ENCODE measurements at regions not wholly inside any gene's neighbourhood (a gene's known extent, or its start where the extent isn't known, plus 50 kb on each side); places are given as distances from the start of the nearest gene placed in this dataset.

GRCh38 chr4:41329361-41329760 is 72.6 kb downstream of the UCHL1 start:
- H2AFZ ChIP-seq (ENCODE audit: low read depth, low read length): no peak overlapping the region
- no peaks in the 10 kb centered on the region for H4K20me1 ChIP-seq (ENCODE audit: insufficient read depth, low read length)
- H3K27ac ChIP-seq (ENCODE audit: low read length): no peak overlapping the region
- no peaks in the 10 kb centered on the region for H3K9me3 ChIP-seq (ENCODE audit: insufficient read depth, low read length)
- H3K9ac ChIP-seq (ENCODE audit: low read length): no peak overlapping the region
- H3K4me1 ChIP-seq (ENCODE audit: low read length): no peaks in the 10 kb centered on the region
- H3K36me3 ChIP-seq (replicated peaks; ENCODE audit: low read depth, low read length): no peaks in the 10 kb centered on the region
- H3K4me3 ChIP-seq (ENCODE audit: low read length): no peak overlapping the region
- no peak overlapping the region for H3K4me2 ChIP-seq (ENCODE audit: low read length)
- TF ChIP-seq CTCF (IDR thresholded peaks at IDR 0.05; ENCODE audit: low read depth, low read length) (no peak), EZH2phosphoT487 (IDR thresholded peaks at IDR 0.05; ENCODE audit: low read depth) (no peak)
- H3K79me2 ChIP-seq (ENCODE audit: low read length): no peaks in the 10 kb centered on the region
- H3K27me3 ChIP-seq (ENCODE audit: low read depth, low read length): no peaks in the 10 kb centered on the region

GRCh38 chr4:41331224-41331623 is 74.5 kb downstream of the UCHL1 start:
- no peak overlapping the region for H3K9ac ChIP-seq (ENCODE audit: low read length)

GRCh38 chr4:41332510-41333054 is 75.9 kb downstream of the UCHL1 start:
- H3K4me2 ChIP-seq (ENCODE audit: low read length): no peak overlapping the region
- H3K4me1 ChIP-seq (ENCODE audit: low read length): no peaks in the 10 kb centered on the region
- TF ChIP-seq CTCF (IDR thresholded peaks at IDR 0.05; ENCODE audit: low read depth, low read length) (no peak), EZH2phosphoT487 (IDR thresholded peaks at IDR 0.05; ENCODE audit: low read depth) (no peak)
- no peaks in the 10 kb centered on the region for H3K27me3 ChIP-seq (ENCODE audit: low read depth, low read length)
- H3K9me3 ChIP-seq (ENCODE audit: insufficient read depth, low read length): no peaks in the 10 kb centered on the region
- H3K79me2 ChIP-seq (ENCODE audit: low read length): no peaks in the 10 kb centered on the region
- no peak overlapping the region for H3K27ac ChIP-seq (ENCODE audit: low read length)
- no peak overlapping the region for H3K9ac ChIP-seq (ENCODE audit: low read length)
- H2AFZ ChIP-seq (ENCODE audit: low read depth, low read length): no peak overlapping the region
- H4K20me1 ChIP-seq (ENCODE audit: insufficient read depth, low read length): no peaks in the 10 kb centered on the region
- no peaks in the 10 kb centered on the region for H3K36me3 ChIP-seq (replicated peaks; ENCODE audit: low read depth, low read length)
- H3K4me3 ChIP-seq (ENCODE audit: low read length): no peak overlapping the region

More at GRCh38 chr4:41331224-41331623, 74.5 kb downstream of the UCHL1 start:
- H3K4me3 ChIP-seq (ENCODE audit: low read length): no peak overlapping the region
- H3K36me3 ChIP-seq (replicated peaks; ENCODE audit: low read depth, low read length): no peaks in the 10 kb centered on the region
- no peak overlapping the region for H2AFZ ChIP-seq (ENCODE audit: low read depth, low read length)
- no peak overlapping the region for H3K4me2 ChIP-seq (ENCODE audit: low read length)
- no peaks in the 10 kb centered on the region for H4K20me1 ChIP-seq (ENCODE audit: insufficient read depth, low read length)
- H3K79me2 ChIP-seq (ENCODE audit: low read length): no peaks in the 10 kb centered on the region
- no peak for TF ChIP-seq CTCF (IDR thresholded peaks at IDR 0.05; ENCODE audit: low read depth, low read length)
- TF ChIP-seq EZH2phosphoT487 (IDR thresholded peaks at IDR 0.05; ENCODE audit: low read depth): no peak
- no peaks in the 10 kb centered on the region for H3K4me1 ChIP-seq (ENCODE audit: low read length)
- H3K27ac ChIP-seq (ENCODE audit: low read length): no peak overlapping the region
- no peaks in the 10 kb centered on the region for H3K9me3 ChIP-seq (ENCODE audit: insufficient read depth, low read length)
- no peaks in the 10 kb centered on the region for H3K27me3 ChIP-seq (ENCODE audit: low read depth, low read length)

GRCh38 chr4:41334182-41334581 is 77.5 kb downstream of the UCHL1 start:
- Histone ChIP-seq H3K27ac (ENCODE audit: low read length) (no peak overlapping the region), H2AFZ (ENCODE audit: low read depth, low read length) (no peak overlapping the region), H3K4me2 (ENCODE audit: low read length) (no peak overlapping the region), H4K20me1 (ENCODE audit: insufficient read depth, low read length) (no peaks in the 10 kb centered on the region), H3K9me3 (ENCODE audit: insufficient read depth, low read length) (no peaks in the 10 kb centered on the region), H3K27me3 (ENCODE audit: low read depth, low read length) (no peaks in the 10 kb centered on the region), H3K79me2 (ENCODE audit: low read length) (no peaks in the 10 kb centered on the region), H3K36me3 (replicated peaks; ENCODE audit: low read depth, low read length) (no peaks in the 10 kb centered on the region), H3K4me1 (ENCODE audit: low read length) (no peaks in the 10 kb centered on the region), H3K9ac (ENCODE audit: low read length) (no peak overlapping the region), H3K4me3 (ENCODE audit: low read length) (no peak overlapping the region)
- no peak for TF ChIP-seq EZH2phosphoT487 (IDR thresholded peaks at IDR 0.05; ENCODE audit: low read depth)
- TF ChIP-seq CTCF (IDR thresholded peaks at IDR 0.05; ENCODE audit: low read depth, low read length): no peak

All from OCI-LY3 (cell line).